ENCODE measurements at regions not wholly inside any gene's neighbourhood (a gene's known extent, or its start where the extent isn't known, plus 50 kb on each side); places are given as distances from the start of the nearest gene placed in this dataset.

GRCh38 chr5:174247301-174247700 is 201.8 kb downstream of the NSG2 start:
- TF ChIP-seq USF2 (IDR thresholded peaks at IDR 0.05; ENCODE audit: borderline replicate concordance, low read depth, low read length) (no peak), HDGF (IDR thresholded peaks at IDR 0.05) (no peak), TCF12 (IDR thresholded peaks at IDR 0.05; ENCODE audit: low read depth, low read length) (no peak), CTCF (IDR thresholded peaks at IDR 0.05 in 2 of 3, conservative IDR thresholded peaks at IDR 0.05 in 1 of 3; ENCODE audit: control insufficient read depth in 2 of 3, extremely low read depth in 1 of 3, insufficient read depth in 1 of 3, low read depth in 3 of 3, low read length in 3 of 3) (no peak), CREM (IDR thresholded peaks at IDR 0.05; ENCODE audit: low read depth) (no peak), ATF3 (IDR thresholded peaks at IDR 0.05; ENCODE audit: borderline replicate concordance, extremely low read depth, low read depth, low read length) (no peak), CBX5 (IDR thresholded peaks at IDR 0.05; ENCODE audit: low read depth) (no peak), IKZF1 (conservative IDR thresholded peaks at IDR 0.05) (no peak), CHD2 (IDR thresholded peaks at IDR 0.05; ENCODE audit: borderline replicate concordance, low read depth, low read length) (no peak)

All from GM12878 (cell line).